Activated T-helper 1 cell treated with anti-CD3 and anti-CD28 coated beads, Interleukin-12 subunit alpha, Interleukin-12 subunit beta, Interleukin-2, Interleukin-4 antibody, amounts not matched to agents 30 ng/mL and 10 ng/mL and 1 ng/mL, durations not matched to agents 14 hours and 24 hours and 36 hours (primary cell): ENCODE measurements at regions not wholly inside any gene's neighbourhood (a gene's known extent, or its start where the extent isn't known, plus 50 kb on each side); places are given as distances from the start of the nearest gene placed in this dataset.
"Not testable (repeated sequence)": the region's sequence is repeated elsewhere in the genome, so short reads cannot be mapped to it uniquely, and the experiment has no call there.

Experiments
- DNase-seq: peaks from one replicate; pipeline ENCODE4 v3.0.0; 2021; ENCODE audit warnings: low spot score
- H3K27ac Mint-ChIP-seq: one replicate; pipeline ENCODE4 v1.8.0; 2021; ENCODE audit warnings: mild to moderate bottlenecking, mixed read lengths
- H3K27me3 Mint-ChIP-seq: one replicate; pipeline ENCODE4 v1.8.0; 2022; ENCODE audit warnings: mild to moderate bottlenecking, moderate library complexity, mixed read lengths; ENCODE audit not compliant: insufficient read depth
- H3K36me3 Mint-ChIP-seq: one replicate; pipeline ENCODE4 v1.8.0; 2021; ENCODE audit warnings: low read depth, mixed read lengths
- H3K4me1 Mint-ChIP-seq: one replicate; pipeline ENCODE4 v1.8.0; 2021; ENCODE audit warnings: low read depth, mixed read lengths
- H3K4me3 Mint-ChIP-seq: one replicate; pipeline ENCODE4 v1.8.0; 2021; ENCODE audit warnings: mild to moderate bottlenecking, moderate library complexity, mixed read lengths
- H3K9me3 Mint-ChIP-seq: one replicate; pipeline ENCODE4 v1.8.0; 2021; ENCODE audit warnings: mixed read lengths
- intact Hi-C: fragments of 100-400 bp; cut with micrococcal nuclease; formaldehyde crosslinking; loops from one replicate; pipeline ENCODE4 v1.15.1; 2024

DNA sequence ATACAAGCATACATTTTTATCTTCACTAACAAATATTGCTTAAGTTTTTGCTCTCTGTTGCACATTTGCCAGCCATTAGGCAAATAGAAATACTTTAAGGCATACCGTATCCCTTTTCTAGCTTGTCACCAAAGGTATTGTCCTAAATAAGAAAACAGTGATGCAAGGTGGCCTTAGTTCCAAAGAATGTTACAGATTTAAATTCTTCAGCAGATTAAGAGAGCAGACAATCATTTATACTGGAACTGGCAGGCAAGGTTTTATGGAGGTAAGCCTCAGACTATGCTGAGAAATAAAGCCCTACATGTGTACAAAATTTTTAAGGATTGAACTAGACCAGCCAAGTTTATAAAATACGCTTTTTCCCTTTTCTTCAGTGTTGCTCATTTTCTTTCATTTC lies 247.8 kb downstream of the IZUMO3 start:
- no peaks in the 10 kb centered on the region for H3K27me3 Mint-ChIP-seq
- H3K9me3 Mint-ChIP-seq: peaks cover 23% of the 10 kb centered on the region
- DNase-seq: no peak
- no peaks in the 10 kb centered on the region for H3K36me3 Mint-ChIP-seq
- intact Hi-C loops: no loop called here
- H3K4me3 Mint-ChIP-seq: no peak overlapping the region
- H3K4me1 Mint-ChIP-seq: no peaks in the 10 kb centered on the region
- no peak overlapping the region for H3K27ac Mint-ChIP-seq

DNA sequence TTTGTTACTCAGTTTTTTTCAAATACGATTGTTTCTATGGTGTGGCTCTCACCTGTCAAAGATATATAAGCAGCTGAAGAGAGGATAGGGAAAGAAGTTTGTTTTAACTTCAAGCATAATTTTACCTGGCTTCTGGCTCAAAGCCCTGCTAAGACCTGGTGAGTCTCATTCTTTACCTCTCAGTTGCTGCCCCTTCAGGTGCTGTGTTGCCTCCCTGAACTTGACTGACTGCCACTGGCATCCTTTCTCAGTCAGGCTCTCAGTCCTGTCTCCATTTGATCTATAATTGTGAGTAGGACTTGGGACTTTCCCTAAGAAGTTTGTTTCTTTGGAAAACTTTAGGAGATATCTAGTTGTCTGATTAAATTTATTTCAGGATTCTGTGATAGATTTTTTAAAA lies 249.6 kb downstream of the IZUMO3 start:
- no peak for DNase-seq
- intact Hi-C loops: no loop called here
- Mint-ChIP-seq H3K27ac (no peak overlapping the region), H3K4me3 (no peak overlapping the region), H3K4me1 (no peaks in the 10 kb centered on the region), H3K27me3 (no peaks in the 10 kb centered on the region), H3K9me3 (peaks cover 19% of the 10 kb centered on the region), H3K36me3 (no peaks in the 10 kb centered on the region)

DNA sequence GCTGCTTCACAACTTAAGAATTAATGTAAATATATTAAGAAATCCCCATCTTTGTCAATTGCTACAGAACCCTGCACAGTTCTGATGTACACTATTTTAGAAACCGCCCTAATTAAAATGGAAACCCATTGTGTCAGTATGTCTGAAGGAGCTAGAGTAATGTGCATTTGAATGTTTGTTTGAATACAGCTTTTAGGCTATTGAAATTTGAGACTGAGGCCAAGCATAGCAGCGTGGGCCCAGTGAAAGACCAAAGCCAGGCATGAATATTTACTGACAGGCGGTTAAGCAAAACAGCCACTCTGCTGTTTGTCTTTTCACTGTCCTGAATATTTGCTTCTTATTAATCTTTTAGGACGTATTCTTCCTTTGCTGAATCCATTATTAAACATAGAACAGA lies 252.3 kb downstream of the IZUMO3 start:
- DNase-seq: no peak
- Mint-ChIP-seq H3K9me3 (peaks cover 4% of the 10 kb centered on the region), H3K27ac (no peak overlapping the region), H3K4me1 (no peaks in the 10 kb centered on the region), H3K36me3 (no peaks in the 10 kb centered on the region), H3K4me3 (no peak overlapping the region), H3K27me3 (no peaks in the 10 kb centered on the region)
- intact Hi-C loops: no loop called here

DNA sequence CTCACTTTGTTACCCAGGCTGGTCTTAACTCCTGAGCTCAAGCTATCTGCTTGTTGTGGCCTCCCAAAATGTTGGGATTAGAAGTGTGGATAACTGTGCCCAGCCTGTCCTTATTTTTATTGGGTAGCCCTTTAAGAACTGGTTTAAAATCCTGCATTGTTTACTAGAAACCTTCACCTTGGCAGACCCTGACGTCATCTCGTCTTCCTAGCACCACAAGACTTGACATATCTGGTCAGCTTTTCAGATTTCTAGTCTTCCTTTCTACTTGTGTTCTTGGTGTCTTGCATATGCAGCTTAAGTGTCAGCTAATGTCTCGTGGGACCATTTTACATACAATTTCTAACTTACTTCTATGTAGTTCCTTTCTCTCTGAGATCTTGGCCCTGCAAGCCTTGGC lies 258.9 kb downstream of the IZUMO3 start:
- Mint-ChIP-seq H3K4me3 (no peak overlapping the region), H3K27ac (no peak overlapping the region), H3K36me3 (no peaks in the 10 kb centered on the region), H3K4me1 (no peaks in the 10 kb centered on the region), H3K27me3 (no peaks in the 10 kb centered on the region), H3K9me3 (peaks cover 19% of the 10 kb centered on the region)
- no peak for DNase-seq
- intact Hi-C loops: no loop called here

DNA sequence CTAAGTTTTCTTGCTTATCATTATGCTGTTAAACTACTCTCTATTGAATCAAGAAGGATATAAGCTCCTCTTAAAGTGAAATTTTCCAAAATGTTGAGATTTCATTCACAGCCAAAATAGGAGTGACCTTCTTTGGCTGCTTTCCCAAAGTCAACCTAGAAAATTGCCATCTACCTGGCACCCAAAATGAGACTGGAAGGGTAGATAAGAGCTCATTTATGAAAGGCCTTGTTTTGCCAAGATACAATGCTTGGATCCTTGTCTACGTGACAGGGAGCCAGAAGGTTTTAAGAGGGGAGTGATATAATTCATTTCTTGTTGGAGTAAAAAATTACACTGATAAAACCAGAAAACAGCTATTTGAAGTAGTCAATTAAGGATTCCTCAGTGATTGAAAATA lies 287.1 kb downstream of the IZUMO3 start:
- Mint-ChIP-seq H3K36me3 (no peaks in the 10 kb centered on the region), H3K27ac (no peak overlapping the region), H3K9me3 (peaks cover 16% of the 10 kb centered on the region), H3K4me1 (no peaks in the 10 kb centered on the region), H3K4me3 (no peak overlapping the region), H3K27me3 (no peaks in the 10 kb centered on the region)
- intact Hi-C loops: no loop called here
- DNase-seq: no peak

DNA sequence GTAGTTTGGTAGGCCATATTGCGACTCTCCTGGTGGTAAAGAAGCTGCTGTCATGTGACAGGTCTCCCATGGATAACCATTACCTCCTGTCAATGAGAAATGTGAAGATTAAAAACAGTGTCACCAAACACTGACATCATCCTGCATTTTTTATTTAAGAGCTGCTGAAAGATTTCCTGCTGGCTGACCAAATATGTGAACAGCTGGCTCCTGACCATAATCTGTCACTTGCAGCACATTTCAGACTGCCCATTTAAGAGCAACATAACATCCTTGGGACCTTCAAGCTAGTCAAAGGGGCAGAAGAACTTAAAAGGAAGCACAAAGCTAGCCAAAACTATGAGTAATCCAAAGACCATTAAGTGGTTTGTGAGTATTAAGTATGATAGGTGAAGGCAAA lies 288.0 kb downstream of the IZUMO3 start:
- Mint-ChIP-seq H3K36me3 (no peaks in the 10 kb centered on the region), H3K27ac (no peak overlapping the region), H3K27me3 (no peaks in the 10 kb centered on the region), H3K4me3 (no peak overlapping the region), H3K9me3 (peaks cover 19% of the 10 kb centered on the region), H3K4me1 (no peaks in the 10 kb centered on the region)
- DNase-seq: no peak
- intact Hi-C loops: no loop called here

DNA sequence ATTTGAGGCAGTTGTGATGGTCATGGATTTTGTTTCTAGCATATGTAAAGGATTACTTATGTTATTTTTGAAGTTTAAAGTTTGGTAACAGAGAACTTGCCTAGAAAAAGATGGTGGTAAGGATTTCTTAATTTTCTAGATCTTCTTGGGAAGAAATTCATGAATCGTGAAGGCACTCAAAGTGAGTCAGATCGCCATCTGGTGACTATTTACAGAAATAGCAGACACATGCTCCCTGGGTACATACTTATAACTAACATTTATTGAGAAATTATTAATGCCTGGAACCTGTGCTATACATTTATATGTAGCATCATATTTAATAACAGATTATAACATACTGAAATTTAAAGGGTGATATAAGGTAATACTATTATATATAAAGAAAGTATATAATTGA lies 299.7 kb downstream of the IZUMO3 start:
- Mint-ChIP-seq H3K27ac (no peak overlapping the region), H3K4me1 (no peaks in the 10 kb centered on the region), H3K36me3 (no peaks in the 10 kb centered on the region), H3K4me3 (no peak overlapping the region), H3K27me3 (no peaks in the 10 kb centered on the region), H3K9me3 (no peaks in the 10 kb centered on the region)
- DNase-seq: no peak
- intact Hi-C loops: no loop called here

DNA sequence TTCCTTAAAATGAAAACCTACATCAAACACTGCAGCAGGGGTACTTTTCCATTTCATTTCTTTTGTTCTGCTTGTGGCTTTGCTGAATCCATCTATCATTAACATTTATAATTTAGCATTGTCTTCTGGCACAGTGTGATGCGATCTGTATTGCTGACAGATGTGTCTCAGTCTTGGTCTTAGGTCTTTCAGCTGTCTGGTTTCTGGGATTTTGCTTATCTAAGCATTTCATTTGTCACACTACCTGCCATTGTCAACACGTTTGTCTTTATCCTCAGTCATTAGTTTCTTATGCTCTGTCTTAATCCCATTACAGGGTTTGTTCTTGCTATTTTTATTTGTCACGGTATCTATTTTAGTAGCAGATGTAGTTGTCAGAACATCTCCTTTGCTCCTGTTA lies 303.1 kb downstream of the IZUMO3 start:
- Mint-ChIP-seq H3K27me3 (no peaks in the 10 kb centered on the region), H3K9me3 (peaks cover 6% of the 10 kb centered on the region), H3K4me1 (no peaks in the 10 kb centered on the region), H3K27ac (no peak overlapping the region), H3K4me3 (no peak overlapping the region), H3K36me3 (no peaks in the 10 kb centered on the region)
- no peak for DNase-seq
- intact Hi-C loops: no loop called here

DNA sequence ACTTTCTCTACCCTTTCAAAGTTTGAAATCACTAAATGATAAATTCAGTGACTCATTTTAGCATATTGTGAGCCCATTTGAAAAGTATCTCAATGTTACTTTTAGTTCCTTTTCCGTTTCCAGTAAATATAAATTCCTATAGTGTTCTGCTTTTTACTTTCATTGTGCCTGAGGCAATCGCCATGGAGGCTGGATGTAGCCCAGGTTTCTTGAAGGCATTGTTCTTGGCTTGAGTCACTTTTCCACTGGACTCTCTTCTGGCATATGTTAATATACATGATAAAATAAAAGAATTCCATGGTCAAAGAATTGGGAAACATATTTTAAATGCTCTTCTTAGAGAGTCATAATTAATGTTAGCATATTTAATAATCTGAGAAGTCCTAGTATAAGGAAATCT lies 327.0 kb downstream of the IZUMO3 start:
- Mint-ChIP-seq H3K27ac (no peak overlapping the region), H3K27me3 (no peaks in the 10 kb centered on the region), H3K9me3 (peaks cover 4% of the 10 kb centered on the region), H3K36me3 (no peaks in the 10 kb centered on the region), H3K4me1 (no peaks in the 10 kb centered on the region), H3K4me3 (no peak overlapping the region)
- no peak for DNase-seq
- intact Hi-C loops: no loop called here

DNA sequence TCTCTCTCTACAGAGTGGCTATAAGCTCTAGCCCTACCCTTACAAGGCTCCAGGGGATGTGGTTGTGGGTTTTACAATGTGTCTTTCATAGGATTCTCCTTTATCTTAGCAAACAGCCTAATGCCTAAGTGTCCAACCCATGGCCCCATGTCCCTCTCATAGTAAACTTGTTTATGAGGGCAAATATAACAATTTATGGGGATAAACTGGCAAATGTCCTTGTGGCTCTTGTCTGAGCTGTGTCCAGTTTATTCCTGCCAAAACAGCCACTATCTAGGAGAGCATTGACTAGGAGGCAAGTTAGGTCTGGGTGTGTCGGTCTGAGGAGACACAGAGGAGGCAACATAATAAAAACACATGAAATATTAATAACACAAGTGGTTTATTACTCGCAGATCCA lies 335.1 kb downstream of the IZUMO3 start:
- intact Hi-C loops: no loop called here
- H3K27me3 Mint-ChIP-seq: no peaks in the 10 kb centered on the region
- no peaks in the 10 kb centered on the region for H3K4me1 Mint-ChIP-seq
- no peaks in the 10 kb centered on the region for H3K36me3 Mint-ChIP-seq
- no peak for DNase-seq
- no peak overlapping the region for H3K27ac Mint-ChIP-seq
- H3K4me3 Mint-ChIP-seq: no peak overlapping the region
- peaks cover 10% of the 10 kb centered on the region for H3K9me3 Mint-ChIP-seq

DNA sequence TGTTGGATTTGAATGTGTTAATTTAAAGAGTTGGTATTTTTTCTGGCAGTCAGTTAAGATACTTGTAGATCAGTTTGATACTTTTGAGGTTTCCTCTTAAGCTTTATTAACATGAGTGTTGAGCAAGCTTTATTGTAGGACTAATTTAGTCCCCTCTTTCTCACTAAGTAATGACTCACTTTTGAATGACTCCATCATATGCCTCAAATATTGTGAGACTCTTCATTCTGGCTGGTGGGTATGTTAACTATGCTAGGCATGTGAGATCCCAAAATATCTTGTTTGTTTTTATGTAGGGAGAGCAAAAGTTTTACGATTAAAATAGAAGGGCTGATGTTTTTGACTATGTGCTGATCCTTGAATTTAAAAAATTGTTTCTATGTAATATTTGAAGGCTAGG lies 355.7 kb downstream of the IZUMO3 start:
- Mint-ChIP-seq H3K36me3 (no peaks in the 10 kb centered on the region), H3K4me1 (no peaks in the 10 kb centered on the region), H3K27me3 (no peaks in the 10 kb centered on the region), H3K4me3 (no peak overlapping the region), H3K27ac (no peak overlapping the region), H3K9me3 (peaks cover 15% of the 10 kb centered on the region)
- intact Hi-C loops: no loop called here
- DNase-seq: no peak

DNA sequence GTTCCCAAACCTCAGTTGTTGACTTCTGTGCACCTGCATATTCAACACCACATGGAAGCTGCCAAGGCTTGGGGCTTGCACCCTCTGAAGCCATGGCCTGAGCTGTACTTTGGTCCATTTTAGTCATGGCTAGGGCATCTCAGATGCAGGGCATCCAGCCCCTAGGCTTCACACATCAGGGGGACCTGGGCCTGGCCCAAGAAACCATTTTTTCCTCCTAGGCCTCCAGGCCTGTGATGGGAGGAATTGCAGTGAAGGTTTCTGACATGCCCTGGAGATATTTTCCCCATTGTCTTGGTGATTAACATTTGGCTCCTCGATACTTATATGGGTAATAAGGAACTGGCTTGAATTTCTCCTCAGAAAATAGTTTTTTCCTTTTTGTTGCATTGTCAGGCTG lies 354.5 kb upstream of the ELAVL2 start:
- H3K4me1 Mint-ChIP-seq, H3K36me3 Mint-ChIP-seq, DNase-seq, H3K27ac Mint-ChIP-seq, H3K27me3 Mint-ChIP-seq, intact Hi-C loops, H3K4me3 Mint-ChIP-seq: not testable (repeated sequence)
- H3K9me3 Mint-ChIP-seq: peaks cover 56% of the 10 kb centered on the region

DNA sequence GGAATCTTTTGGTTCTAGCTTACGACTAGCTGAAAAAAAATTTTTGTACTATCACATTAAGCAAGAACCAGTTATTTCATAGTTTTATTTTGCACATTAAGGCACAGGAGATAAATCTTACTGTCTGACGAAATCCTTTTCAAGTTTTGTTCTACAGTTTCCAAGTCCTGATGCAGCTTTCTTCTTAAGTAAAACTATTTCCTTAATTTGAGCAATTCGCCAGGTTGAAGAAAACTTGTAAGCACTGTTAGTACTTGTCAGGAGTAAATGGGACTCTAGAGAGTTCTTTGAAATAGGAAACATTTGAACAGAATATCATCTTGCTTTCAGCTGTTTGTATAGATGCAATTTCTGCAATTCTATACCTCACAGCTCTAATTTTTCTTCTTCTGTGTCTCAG lies 318.8 kb upstream of the ELAVL2 start:
- H3K9me3 Mint-ChIP-seq: peaks cover 5% of the 10 kb centered on the region
- DNase-seq: no peak
- no peaks in the 10 kb centered on the region for H3K36me3 Mint-ChIP-seq
- intact Hi-C loops: no loop called here
- H3K4me1 Mint-ChIP-seq: no peaks in the 10 kb centered on the region
- no peak overlapping the region for H3K27ac Mint-ChIP-seq
- no peaks in the 10 kb centered on the region for H3K27me3 Mint-ChIP-seq
- H3K4me3 Mint-ChIP-seq: no peak overlapping the region

DNA sequence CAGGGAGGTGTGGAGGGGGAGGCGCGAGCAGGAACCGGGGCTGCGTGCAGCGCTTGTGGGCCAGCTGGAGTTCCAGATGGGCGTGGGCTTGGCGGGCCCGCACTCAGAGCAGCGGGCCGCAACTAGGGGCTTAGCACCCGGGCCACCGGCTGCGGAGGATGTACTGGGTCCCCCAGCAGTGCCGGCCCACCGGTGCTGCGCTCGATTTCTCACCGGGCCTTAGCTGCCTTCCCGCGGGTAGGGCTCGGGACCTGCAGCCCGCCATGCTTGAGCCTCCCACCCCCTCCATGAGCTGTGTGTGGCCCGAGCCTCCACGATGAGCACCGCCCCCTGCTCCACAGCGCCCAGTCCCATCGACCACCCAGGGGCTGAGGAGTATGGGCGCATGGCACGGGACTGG lies 309.0 kb upstream of the ELAVL2 start:
- intact Hi-C loops, DNase-seq, H3K4me1 Mint-ChIP-seq, H3K36me3 Mint-ChIP-seq, H3K4me3 Mint-ChIP-seq, H3K27me3 Mint-ChIP-seq, H3K27ac Mint-ChIP-seq: not testable (repeated sequence)
- H3K9me3 Mint-ChIP-seq: peaks cover 13% of the 10 kb centered on the region
